ENCODE measurements at regions not wholly inside any gene's neighbourhood (a gene's known extent, or its start where the extent isn't known, plus 50 kb on each side); places are given as distances from the start of the nearest gene placed in this dataset.

DNA sequence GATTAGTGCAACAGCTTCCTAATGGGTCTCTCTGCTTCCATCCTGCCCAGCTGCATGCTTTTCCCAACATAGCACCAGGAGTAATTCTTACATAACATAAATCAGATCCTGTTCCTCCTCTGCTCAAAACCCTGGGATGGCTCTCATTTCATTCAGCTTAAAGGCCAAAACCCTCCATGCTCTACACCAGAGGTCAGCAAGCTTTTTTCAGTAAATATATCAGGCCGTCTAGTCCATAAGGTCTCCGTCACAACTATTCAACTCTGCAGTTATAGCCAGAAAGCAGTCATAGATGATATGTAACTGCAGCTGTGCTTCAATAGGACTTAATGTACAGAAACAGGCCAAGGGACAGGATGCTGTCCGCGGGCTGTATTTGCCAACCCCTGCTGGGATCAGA is 202.8 kb upstream of the UBE2E2 start:
- ChIA-PET RAD21 (ENCODE audit: low non-redundant PET in 1 of 2, low total read pairs in 2 of 2, uncharacterized antibody in 2 of 2, unreplicated experiment in 2 of 2) (no interaction called here), CTCF (no interaction called here), POLR2A (no interaction called here)
- Histone ChIP-seq H3K9me3 (ENCODE audit: control insufficient read depth in 1 of 2, insufficient read depth in 1 of 2, low read depth in 1 of 2, low read length in 2 of 2) (no peaks in the 10 kb centered on the region), H3K9me2 (ENCODE audit: insufficient read depth) (no peaks in the 10 kb centered on the region), H3K4me3 (replicated peaks in 1 of 2; ENCODE audit: low read depth in 1 of 2, low read length in 2 of 2) (no peak overlapping the region), H3K27me3 (ENCODE audit: insufficient read depth, low read length) (no peaks in the 10 kb centered on the region), H2AFZ (ENCODE audit: low read depth, low read length, poor library complexity, severe bottlenecking) (no peak overlapping the region), H3K79me2 (ENCODE audit: insufficient read depth, low read length) (no peaks in the 10 kb centered on the region), H3K36me3 (ENCODE audit: control insufficient read depth in 1 of 2, insufficient read depth in 2 of 2, low read length in 2 of 2) (no peaks in the 10 kb centered on the region), H3K27ac (ENCODE audit: low read depth, low read length) (no peak overlapping the region), H3K4me1 (ENCODE audit: control insufficient read depth in 1 of 2, insufficient read depth in 2 of 2, low read length in 2 of 2) (peaks cover 0 to 9% of the 10 kb centered on the region in 2 experiments; a peak in 2 of 4 replicates), H3K4me2 (ENCODE audit: low read length) (no peak overlapping the region), H4K20me1 (ENCODE audit: insufficient read depth) (no peaks in the 10 kb centered on the region), H3K9ac (ENCODE audit: low read length) (no peak overlapping the region)
- no peak for ATAC-seq
- intact Hi-C loops (cut with micrococcal nuclease), result no loop called here
- no TSS peak for BruUV-seq (replicated peaks)
- no peak for TF ChIP-seq YY1 (IDR thresholded peaks at IDR 0.05; ENCODE audit: extremely low read depth, insufficient replicate concordance, low read depth, low read length)
- no peak for TF ChIP-seq CBX3 (IDR thresholded peaks at IDR 0.05; ENCODE audit: low read depth)
- TF ChIP-seq SIN3A (IDR thresholded peaks at IDR 0.05; ENCODE audit: low read depth), result no peak
- TF ChIP-seq, protein P1, sequence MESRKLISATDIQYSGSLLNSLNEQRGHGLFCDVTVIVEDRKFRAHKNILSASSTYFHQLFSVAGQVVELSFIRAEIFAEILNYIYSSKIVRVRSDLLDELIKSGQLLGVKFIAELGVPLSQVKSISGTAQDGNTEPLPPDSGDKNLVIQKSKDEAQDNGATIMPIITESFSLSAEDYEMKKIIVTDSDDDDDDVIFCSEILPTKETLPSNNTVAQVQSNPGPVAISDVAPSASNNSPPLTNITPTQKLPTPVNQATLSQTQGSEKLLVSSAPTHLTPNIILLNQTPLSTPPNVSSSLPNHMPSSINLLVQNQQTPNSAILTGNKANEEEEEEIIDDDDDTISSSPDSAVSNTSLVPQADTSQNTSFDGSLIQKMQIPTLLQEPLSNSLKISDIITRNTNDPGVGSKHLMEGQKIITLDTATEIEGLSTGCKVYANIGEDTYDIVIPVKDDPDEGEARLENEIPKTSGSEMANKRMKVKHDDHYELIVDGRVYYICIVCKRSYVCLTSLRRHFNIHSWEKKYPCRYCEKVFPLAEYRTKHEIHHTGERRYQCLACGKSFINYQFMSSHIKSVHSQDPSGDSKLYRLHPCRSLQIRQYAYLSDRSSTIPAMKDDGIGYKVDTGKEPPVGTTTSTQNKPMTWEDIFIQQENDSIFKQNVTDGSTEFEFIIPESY (IDR thresholded peaks at IDR 0.05; ENCODE audit: extremely low read depth, insufficient replicate concordance, low read length), result no peak
- TF ChIP-seq TCF7L2 (IDR thresholded peaks at IDR 0.05; ENCODE audit: borderline replicate concordance, extremely low read depth, insufficient read depth, insufficient read length), result no peak
- TF ChIP-seq, protein P2, sequence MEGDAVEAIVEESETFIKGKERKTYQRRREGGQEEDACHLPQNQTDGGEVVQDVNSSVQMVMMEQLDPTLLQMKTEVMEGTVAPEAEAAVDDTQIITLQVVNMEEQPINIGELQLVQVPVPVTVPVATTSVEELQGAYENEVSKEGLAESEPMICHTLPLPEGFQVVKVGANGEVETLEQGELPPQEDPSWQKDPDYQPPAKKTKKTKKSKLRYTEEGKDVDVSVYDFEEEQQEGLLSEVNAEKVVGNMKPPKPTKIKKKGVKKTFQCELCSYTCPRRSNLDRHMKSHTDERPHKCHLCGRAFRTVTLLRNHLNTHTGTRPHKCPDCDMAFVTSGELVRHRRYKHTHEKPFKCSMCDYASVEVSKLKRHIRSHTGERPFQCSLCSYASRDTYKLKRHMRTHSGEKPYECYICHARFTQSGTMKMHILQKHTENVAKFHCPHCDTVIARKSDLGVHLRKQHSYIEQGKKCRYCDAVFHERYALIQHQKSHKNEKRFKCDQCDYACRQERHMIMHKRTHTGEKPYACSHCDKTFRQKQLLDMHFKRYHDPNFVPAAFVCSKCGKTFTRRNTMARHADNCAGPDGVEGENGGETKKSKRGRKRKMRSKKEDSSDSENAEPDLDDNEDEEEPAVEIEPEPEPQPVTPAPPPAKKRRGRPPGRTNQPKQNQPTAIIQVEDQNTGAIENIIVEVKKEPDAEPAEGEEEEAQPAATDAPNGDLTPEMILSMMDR (IDR thresholded peaks at IDR 0.05 in 2 of 3, conservative IDR thresholded peaks at IDR 0.05 in 1 of 3; ENCODE audit: borderline replicate concordance in 1 of 3, insufficient read depth in 1 of 3, low read depth in 2 of 3, low read length in 2 of 3), result no peak
- TF ChIP-seq, protein P3, sequence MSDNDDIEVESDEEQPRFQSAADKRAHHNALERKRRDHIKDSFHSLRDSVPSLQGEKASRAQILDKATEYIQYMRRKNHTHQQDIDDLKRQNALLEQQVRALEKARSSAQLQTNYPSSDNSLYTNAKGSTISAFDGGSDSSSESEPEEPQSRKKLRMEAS (IDR thresholded peaks at IDR 0.05), result no peak
- no peak for TF ChIP-seq CEBPB (IDR thresholded peaks at IDR 0.05; ENCODE audit: low read depth)
- TF ChIP-seq JUND (IDR thresholded peaks at IDR 0.05), result no peak
- no peak for TF ChIP-seq SRF (IDR thresholded peaks at IDR 0.05; ENCODE audit: low read depth)
- no peak for TF ChIP-seq SP1 (IDR thresholded peaks at IDR 0.05; ENCODE audit: low read depth)
- no peak for TF ChIP-seq EZH2phosphoT487 (IDR thresholded peaks at IDR 0.05; ENCODE audit: borderline replicate concordance)
- no peak for TF ChIP-seq FOSL1 (IDR thresholded peaks at IDR 0.05; ENCODE audit: low read depth)
- no peak for TF ChIP-seq RAD21 (IDR thresholded peaks at IDR 0.05; ENCODE audit: low read depth)
- no peak for TF ChIP-seq ZNF274 (IDR thresholded peaks at IDR 0.05; ENCODE audit: low read depth, low read length)
- no peak for TF ChIP-seq ELF1 (IDR thresholded peaks at IDR 0.05; ENCODE audit: borderline replicate concordance, low read depth)
- no peak for TF ChIP-seq EZH2 (IDR thresholded peaks at IDR 0.05)
- no peak for TF ChIP-seq EGR1 (IDR thresholded peaks at IDR 0.05; ENCODE audit: low read depth)
- TF ChIP-seq, protein P4, sequence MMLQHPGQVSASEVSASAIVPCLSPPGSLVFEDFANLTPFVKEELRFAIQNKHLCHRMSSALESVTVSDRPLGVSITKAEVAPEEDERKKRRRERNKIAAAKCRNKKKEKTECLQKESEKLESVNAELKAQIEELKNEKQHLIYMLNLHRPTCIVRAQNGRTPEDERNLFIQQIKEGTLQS (IDR thresholded peaks at IDR 0.05), result no peak
- DNase-seq (ENCODE audit: low read depth, low spot score), result no peak
